Colonic mucosa (tissue), 4 donors: ENCODE measurements at regions not wholly inside any gene's neighbourhood (a gene's known extent, or its start where the extent isn't known, plus 50 kb on each side); places are given as distances from the start of the nearest gene placed in this dataset.

ENCODE experiments used
- DNase-seq: peaks from one replicate; pipeline ENCODE4 v3.0.0-alpha.2; 2020
- H3K27ac ChIP-seq: fragments of 200-600 bp; one replicate; pipeline ENCODE4 v1.8.0; 2021
- H3K27me3 ChIP-seq: fragments of 200-600 bp; one replicate; pipeline ENCODE4 v1.8.0; 2021
- H3K36me3 ChIP-seq: fragments of 200-600 bp; one replicate; pipeline ENCODE4 v1.8.0; 2021
- H3K4me1 ChIP-seq: fragments of 200-600 bp; one replicate; pipeline ENCODE4 v1.8.0; 2021; ENCODE audit warnings: mild to moderate bottlenecking
- H3K4me3 ChIP-seq: fragments of 200-600 bp; one replicate; pipeline ENCODE4 v1.8.0; 2021
- H3K9ac ChIP-seq, 2 donors: one replicate each; pipeline ENCODE4 v1.7.0; 2013; ENCODE audit warnings: control low read depth in 2 of 2, low read depth in 2 of 2, low read length in 2 of 2
- H3K9me3 ChIP-seq: fragments of 200-600 bp; one replicate; pipeline ENCODE4 v1.8.0; 2021
- CTCF ChIP-seq: fragments of 200-600 bp; IDR thresholded peaks from one replicate; pipeline ENCODE4 v1.8.0; 2022; ENCODE audit warnings: antibody characterized with exemption, mild to moderate bottlenecking
- intact Hi-C: fragments of 100-400 bp; cut with DNase I; formaldehyde crosslinking; loops from one replicate; pipeline ENCODE4 v1.14.1; 2022
- donor health status: healthy.
- donor health status: DM: no; HTN: no; CAD: no.
- donor health status: DM: no; HTN: no; CAD: no.

DNA sequence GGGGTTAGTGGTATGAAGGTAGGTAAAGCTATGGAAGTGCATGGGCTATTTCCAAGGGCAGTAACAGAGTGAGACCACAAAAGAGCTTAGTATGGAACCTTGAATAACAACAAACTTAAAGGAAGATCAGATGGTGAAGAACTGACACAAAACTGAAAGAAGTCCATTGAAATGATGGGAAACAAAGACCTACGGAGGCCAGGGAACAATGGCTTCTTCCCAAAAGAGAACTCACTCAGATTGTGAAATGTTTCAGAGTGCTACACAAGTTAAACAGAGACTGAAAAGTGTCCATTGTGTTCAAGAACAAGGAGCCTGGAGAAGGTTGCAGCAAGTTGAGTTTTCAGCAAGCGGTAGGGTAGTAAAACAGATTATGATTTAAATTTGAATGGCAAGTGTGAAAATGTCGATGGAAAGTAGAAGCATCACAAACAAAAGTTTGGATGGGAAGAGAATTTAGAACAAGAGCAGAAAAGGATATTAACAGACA, 700.0 kb upstream of the NXPH2 start:
- intact Hi-C loops: no loop called here
- Histone ChIP-seq H3K36me3 (no peaks in the 10 kb centered on the region), H3K27me3 (no peaks in the 10 kb centered on the region), H3K4me3 (no peak overlapping the region), H3K27ac (no peak overlapping the region), H3K9me3 (no peaks in the 10 kb centered on the region), H3K4me1 (no peaks in the 10 kb centered on the region), H3K9ac (no peak overlapping the region)
- TF ChIP-seq CTCF: no peak
- DNase-seq: no peak

- TF ChIP-seq CTCF: no peak
- intact Hi-C loops: no loop called here
- H3K27ac ChIP-seq: no peak overlapping the region
- no peak overlapping the region for H3K9ac ChIP-seq
- DNase-seq: no peak
- H3K4me1 ChIP-seq: no peaks in the 10 kb centered on the region
- no peaks in the 10 kb centered on the region for H3K9me3 ChIP-seq
- H3K36me3 ChIP-seq: no peaks in the 10 kb centered on the region
- H3K27me3 ChIP-seq: no peaks in the 10 kb centered on the region
- H3K4me3 ChIP-seq: no peak overlapping the region
These were observed 698.1 kb upstream of the NXPH2 start for GRCh38 chr2:139478165-139478914.

GRCh38 chr2:139477618-139478017, 697.4 kb upstream of the NXPH2 start:
- intact Hi-C loops: no loop called here
- H3K36me3 ChIP-seq: no peaks in the 10 kb centered on the region
- no peaks in the 10 kb centered on the region for H3K27me3 ChIP-seq
- H3K9me3 ChIP-seq: no peaks in the 10 kb centered on the region
- H3K9ac ChIP-seq: no peak overlapping the region
- no peak overlapping the region for H3K27ac ChIP-seq
- TF ChIP-seq CTCF: no peak
- no peak for DNase-seq
- H3K4me3 ChIP-seq: no peak overlapping the region
- no peaks in the 10 kb centered on the region for H3K4me1 ChIP-seq

- H3K36me3 ChIP-seq: no peaks in the 10 kb centered on the region
- DNase-seq: no peak
- H3K27ac ChIP-seq: no peak overlapping the region
- TF ChIP-seq CTCF: no peak
- no peak overlapping the region for H3K4me3 ChIP-seq
- intact Hi-C loops: no loop called here
- H3K9ac ChIP-seq: no peak overlapping the region
- no peaks in the 10 kb centered on the region for H3K9me3 ChIP-seq
- H3K27me3 ChIP-seq: no peaks in the 10 kb centered on the region
- H3K4me1 ChIP-seq: no peaks in the 10 kb centered on the region
These were observed 689.8 kb upstream of the NXPH2 start for GRCh38 chr2:139469985-139470384.

GRCh38 chr2:139465789-139466188, 685.6 kb upstream of the NXPH2 start:
- no peak for TF ChIP-seq CTCF
- no peak for DNase-seq
- H3K9me3 ChIP-seq: no peaks in the 10 kb centered on the region
- no peak overlapping the region for H3K9ac ChIP-seq
- H3K27ac ChIP-seq: no peak overlapping the region
- no peaks in the 10 kb centered on the region for H3K4me1 ChIP-seq
- H3K4me3 ChIP-seq: no peak overlapping the region
- no peaks in the 10 kb centered on the region for H3K36me3 ChIP-seq
- no peaks in the 10 kb centered on the region for H3K27me3 ChIP-seq
- intact Hi-C loops: no loop called here
